GM21529 (cell line): ENCODE measurements at regions not wholly inside any gene's neighbourhood (a gene's known extent, or its start where the extent isn't known, plus 50 kb on each side); places are given as distances from the start of the nearest gene placed in this dataset.
A peak's percentile ranks its signal among the peaks of the same experiment; 100 is the strongest.
"Not testable (repeated sequence)": the region's sequence is repeated elsewhere in the genome, so short reads cannot be mapped to it uniquely, and the experiment has no call there.

ENCODE experiments used
- ATAC-seq: cut with Tn5 transposase; IDR thresholded peaks from one replicate; pipeline ENCODE4 v1.9.1; 2021; ENCODE audit not compliant: unreplicated experiment

DNA sequence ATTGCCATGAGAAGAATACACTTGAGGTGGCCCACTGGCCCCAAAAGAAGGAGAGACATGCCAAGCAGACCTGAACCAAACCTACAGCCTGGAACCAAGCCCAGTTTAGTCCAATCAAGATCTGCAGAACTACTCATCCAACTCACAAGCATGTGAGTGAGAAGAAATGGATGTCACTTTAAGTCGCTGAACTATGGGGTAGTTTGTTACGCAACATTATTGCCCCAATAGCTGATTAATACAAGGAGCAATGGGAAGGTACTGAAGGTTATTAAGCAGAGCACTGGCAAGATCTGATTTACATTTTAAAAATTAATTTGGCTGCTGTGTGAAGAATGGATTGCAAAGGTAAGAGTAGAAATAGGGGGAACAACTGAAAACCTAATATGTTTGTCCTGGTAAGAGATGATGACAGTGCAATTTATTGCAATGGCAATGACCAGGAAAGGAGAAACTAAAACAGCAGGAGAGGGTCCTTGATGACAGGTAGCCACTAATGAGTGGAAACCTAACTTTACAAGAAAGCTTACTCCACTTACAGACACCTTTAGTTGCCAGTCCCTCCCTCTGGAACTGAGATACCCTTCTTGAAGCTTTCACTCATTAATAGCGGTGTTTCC is 132.9 kb upstream of the GRIA1 start:
- ATAC-seq, result no peak

DNA sequence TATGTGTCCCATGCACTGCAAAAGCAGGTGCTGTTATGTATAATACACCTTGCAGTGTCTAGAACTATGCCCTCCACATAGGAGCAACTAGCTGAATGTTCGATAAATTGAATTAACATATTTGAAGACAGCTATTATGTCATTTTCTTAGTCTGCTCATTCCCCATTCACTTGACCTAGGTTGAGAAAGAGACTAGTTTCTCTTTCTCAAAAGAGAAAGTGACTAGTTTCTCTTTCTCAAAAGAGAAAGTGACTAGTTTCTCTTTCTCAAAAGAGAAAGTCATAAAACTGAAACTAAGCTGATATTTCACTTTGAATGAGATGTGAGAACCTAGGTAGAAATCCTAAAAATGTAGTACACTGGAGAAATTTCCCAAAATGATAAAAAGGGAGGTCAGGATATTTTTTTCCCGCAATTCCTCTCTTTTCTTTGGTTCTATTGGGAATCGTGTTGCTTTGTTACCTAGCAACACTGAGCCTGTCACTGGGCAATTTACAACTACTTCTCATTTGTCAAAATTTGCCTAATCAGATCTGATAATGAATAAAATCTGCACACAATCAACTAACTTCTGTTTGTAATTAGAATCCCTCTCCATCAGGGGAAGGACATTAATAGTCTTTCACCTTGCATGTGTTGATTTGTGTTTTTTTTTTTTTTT is 132.0 kb upstream of the GRIA1 start:
- ATAC-seq, result peak; percentile 87

GRCh38 chr5:153360860-153361259 is 129.6 kb upstream of the GRIA1 start:
- no peak for ATAC-seq

- ATAC-seq, result no peak
Measured at GRCh38 chr5:153361735-153362409, 128.6 kb upstream of the GRIA1 start.

- peak; percentile 70 for ATAC-seq
Measured at GRCh38 chr5:153365547-153365946, 124.9 kb upstream of the GRIA1 start.

DNA sequence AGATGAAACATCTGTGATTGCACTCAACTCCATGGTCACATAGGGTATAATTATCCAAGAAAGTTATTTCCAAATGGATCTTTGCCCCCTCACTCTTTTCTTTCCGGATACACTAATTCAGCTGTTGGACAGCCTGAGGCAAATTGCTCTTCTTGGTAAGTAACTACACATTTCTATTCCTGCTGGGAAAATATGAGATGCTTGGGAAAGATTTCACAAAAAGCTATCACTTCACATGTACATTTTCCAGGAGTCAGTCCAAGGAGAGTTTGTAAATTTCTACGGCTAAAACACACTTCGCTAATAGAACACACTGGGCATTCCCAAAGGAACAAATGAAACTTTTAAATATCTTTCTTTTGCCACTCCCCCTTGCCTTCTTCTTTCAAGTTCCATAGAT is 123.0 kb upstream of the GRIA1 start:
- ATAC-seq, result no peak

GRCh38 chr5:153372425-153373129 is 117.9 kb upstream of the GRIA1 start:
- ATAC-seq, result no peak

- no peak for ATAC-seq
Measured at GRCh38 chr5:153373130-153373498, 117.4 kb upstream of the GRIA1 start.

- ATAC-seq, result not testable (repeated sequence)
Measured at GRCh38 chr5:153381630-153382029, 108.8 kb upstream of the GRIA1 start.

GRCh38 chr5:153390569-153390968 is 99.9 kb upstream of the GRIA1 start:
- ATAC-seq, result no peak

GRCh38 chr5:153399595-153399994 is 90.9 kb upstream of the GRIA1 start:
- ATAC-seq, result no peak

DNA sequence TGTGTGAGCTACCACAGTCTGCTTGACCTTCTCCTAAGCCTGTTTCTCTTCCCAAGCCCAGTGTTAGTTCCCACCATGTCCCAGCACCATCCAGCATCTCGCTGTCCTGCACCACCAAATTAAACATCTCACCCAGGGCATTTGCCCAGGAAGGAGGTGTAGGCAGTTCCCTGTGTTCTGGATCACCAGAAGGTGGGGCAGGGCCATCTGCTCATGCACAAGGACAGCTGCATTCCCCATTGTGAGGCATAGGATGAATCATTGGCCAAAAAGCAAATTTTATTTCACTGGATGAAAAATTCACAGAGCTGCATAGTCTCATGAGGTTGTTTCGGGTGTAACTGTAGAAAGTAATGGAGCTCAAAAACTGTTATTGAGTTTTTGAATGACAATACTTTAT is 89.5 kb upstream of the GRIA1 start:
- no peak for ATAC-seq

DNA sequence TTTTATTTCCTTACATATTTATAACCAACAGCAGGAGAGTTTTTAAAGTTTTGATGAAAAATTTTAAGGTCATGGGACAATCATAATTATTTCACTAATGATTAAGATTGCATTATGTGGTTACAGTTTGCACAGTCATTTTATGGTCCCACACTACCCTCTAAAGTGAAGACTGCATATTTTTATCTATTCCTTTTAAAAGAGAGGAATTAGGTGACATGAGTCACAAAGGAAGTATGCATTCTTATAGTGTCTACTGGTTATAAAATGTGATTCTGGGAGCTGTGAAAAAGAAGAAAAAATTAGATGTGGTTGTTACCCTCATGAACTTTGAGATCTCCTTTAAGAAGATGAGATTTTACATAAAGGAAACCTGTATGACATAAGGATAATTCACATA is 87.9 kb upstream of the GRIA1 start:
- no peak for ATAC-seq

GRCh38 chr5:153403470-153403869 is 87.0 kb upstream of the GRIA1 start:
- no peak for ATAC-seq

DNA sequence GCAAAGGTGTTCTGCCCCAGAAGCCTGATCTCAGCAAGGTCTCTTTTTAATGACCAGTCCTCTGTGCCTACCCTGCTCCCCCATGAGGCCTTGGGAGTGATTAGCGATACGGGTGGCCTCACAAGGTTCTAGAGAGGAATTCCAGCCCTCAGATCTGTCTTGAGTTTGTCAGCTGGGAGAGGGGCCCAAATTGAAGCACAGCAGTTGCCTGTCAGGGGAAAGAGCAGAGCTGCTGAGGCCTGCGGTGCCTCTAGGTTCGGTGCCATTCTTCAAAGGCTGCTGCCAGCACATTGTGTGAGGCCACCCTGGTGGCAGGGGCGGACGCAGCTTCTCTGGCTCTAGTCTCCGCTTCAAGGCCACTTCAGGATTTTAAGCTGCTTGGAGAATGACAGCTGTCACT is 85.7 kb upstream of the GRIA1 start:
- no peak for ATAC-seq

- ATAC-seq, result no peak
Measured at GRCh38 chr5:153421676-153422075, 68.8 kb upstream of the GRIA1 start.

GRCh38 chr5:153425914-153426313 is 64.6 kb upstream of the GRIA1 start:
- no peak for ATAC-seq

DNA sequence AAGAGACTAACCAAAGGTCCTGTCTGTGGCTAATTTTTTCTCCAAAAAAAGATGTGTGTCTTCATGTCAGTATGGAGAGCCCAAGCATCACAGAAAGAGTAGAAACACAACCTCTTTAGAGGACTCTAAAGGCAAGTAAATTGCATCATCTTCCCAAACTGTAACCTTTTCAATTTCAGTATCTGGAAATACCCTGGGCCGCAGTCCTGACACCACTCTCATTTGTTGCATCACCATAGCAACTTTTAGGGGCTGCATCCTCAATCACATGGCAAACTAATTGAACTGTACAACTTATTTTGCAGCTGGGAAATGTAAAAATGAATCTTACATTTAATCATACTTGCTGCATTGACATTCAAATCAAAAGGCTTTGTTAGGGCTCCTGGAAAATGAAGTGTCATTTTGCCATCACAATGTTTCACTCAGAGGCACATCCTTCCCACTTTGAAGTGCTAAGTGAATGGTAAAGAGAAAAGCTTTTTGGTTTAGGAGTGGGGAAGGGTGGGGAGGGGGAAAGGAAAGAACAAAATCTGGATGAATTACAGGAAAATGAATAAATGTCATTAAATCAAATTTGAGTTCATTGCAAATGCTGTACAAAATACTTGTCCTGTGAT is 60.6 kb upstream of the GRIA1 start:
- ATAC-seq, result peak; percentile 81

DNA sequence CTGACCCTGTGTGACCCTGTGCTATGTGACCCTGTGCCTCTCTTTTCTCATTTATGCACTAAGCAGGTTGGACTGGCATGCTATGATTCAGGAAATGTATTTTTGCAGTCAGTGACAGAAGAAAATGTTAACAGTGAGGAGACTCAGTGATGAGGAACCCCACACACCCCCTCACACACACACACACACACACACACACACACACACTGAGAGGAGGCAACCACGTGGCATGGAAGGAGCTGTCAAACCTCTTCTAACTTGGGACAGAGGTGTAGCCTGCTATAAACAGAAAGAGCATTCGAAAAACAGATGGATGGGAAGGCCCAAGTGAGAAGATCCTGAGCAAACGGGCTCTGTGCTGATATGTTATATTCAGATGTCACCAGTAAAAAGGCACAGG is 57.9 kb upstream of the GRIA1 start:
- ATAC-seq, result no peak

DNA sequence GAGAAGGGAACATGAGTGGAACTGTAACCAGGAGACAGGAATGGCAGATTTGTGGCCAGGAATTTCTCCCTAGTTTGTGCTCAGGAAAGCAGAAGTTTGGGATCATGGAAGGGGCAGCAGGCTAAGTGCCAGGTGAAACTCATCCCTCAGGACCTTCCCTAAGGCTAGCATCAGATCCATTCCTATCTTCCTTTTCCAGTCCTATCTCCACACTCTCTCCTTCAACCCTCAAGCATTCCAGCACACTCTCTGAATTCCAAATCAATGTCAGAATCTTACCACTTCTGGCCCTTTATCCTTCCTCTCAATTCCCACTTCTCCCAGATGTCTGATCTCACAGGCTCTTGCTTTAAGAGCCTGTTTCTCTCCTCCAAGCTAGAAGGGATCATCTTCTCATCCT is 53.2 kb upstream of the GRIA1 start:
- no peak for ATAC-seq

DNA sequence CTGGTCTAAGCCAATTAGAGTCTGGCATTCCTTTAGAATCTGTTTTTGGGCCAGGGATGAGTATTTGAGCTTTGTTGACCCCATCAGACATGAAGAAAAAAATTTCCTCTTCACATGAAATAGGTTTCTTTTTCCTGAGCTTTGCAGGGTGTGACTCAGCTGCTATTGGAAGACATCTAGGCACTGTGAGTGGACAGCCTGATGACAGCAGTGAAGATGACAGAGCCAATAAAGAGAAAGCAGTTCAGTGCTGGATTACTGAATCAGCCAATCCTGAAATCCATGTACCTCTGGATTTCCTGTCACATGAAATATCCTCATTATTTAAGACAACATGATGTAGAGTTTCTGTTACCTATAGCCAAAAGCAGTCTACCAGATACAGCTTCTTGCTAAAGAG is 51.3 kb upstream of the GRIA1 start:
- ATAC-seq, result no peak
